DOHH2 (cell line): ENCODE measurements at regions not wholly inside any gene's neighbourhood (a gene's known extent, or its start where the extent isn't known, plus 50 kb on each side); places are given as distances from the start of the nearest gene placed in this dataset.

Experiments
- H3F3A ChIP-seq: fragments of 200-600 bp; sonication (generic), shearing (Covaris generic); 2 replicates; pipeline ENCODE4 v1.6.0; 2016; ENCODE audit warnings: antibody characterized with exemption, mild to moderate bottlenecking; ENCODE audit not compliant: control insufficient read depth, insufficient read depth
- H3K27ac ChIP-seq: fragments of 200-600 bp; sonication (generic); 2 replicates; pipeline ENCODE4 v1.5.1; 2014; ENCODE audit warnings: low read depth, mild to moderate bottlenecking, low read length, moderate library complexity
- H3K27me3 ChIP-seq: fragments of 200-600 bp; sonication (generic); 2 replicates; pipeline ENCODE4 v1.6.1; 2014; ENCODE audit warnings: mild to moderate bottlenecking, low read length, mixed read lengths; ENCODE audit not compliant: control insufficient read depth
- H3K36me3 ChIP-seq: fragments of 200-600 bp; sonication (generic); 2 replicates; pipeline ENCODE4 v1.6.1; 2014; ENCODE audit warnings: mild to moderate bottlenecking, low read length, moderate library complexity, mixed read lengths; ENCODE audit not compliant: control insufficient read depth
- H3K4me1 ChIP-seq: fragments of 200-600 bp; sonication (generic); 2 replicates; pipeline ENCODE4 v1.6.1; 2014; ENCODE audit warnings: mild to moderate bottlenecking, low read length, mixed read lengths; ENCODE audit not compliant: control insufficient read depth
- H3K4me2 ChIP-seq: fragments of 200-600 bp; sonication (generic); 2 replicates; pipeline ENCODE4 v1.6.0; 2014; ENCODE audit warnings: mild to moderate bottlenecking, low read length, moderate library complexity
- H3K4me3 ChIP-seq: fragments of 200-600 bp; sonication (generic); 2 replicates; pipeline ENCODE4 v1.5.1; 2014; ENCODE audit warnings: mild to moderate bottlenecking, low read length, mixed read lengths
- H3K79me2 ChIP-seq: fragments of 200-600 bp; sonication (generic); 2 replicates; pipeline ENCODE4 v1.6.1; 2014; ENCODE audit warnings: mild to moderate bottlenecking, low read length, mixed read lengths; ENCODE audit not compliant: control insufficient read depth
- H3K9me2 ChIP-seq: fragments of 200-600 bp; sonication (generic); replicated peaks from 2 replicates; pipeline ENCODE4 v1.6.1; 2014; ENCODE audit warnings: mild to moderate bottlenecking, low read length, mixed read lengths; ENCODE audit not compliant: control insufficient read depth
- H3K9me3 ChIP-seq: fragments of 200-600 bp; sonication (generic); 2 replicates; pipeline ENCODE4 v1.6.1; 2014; ENCODE audit warnings: antibody characterized with exemption, low read length, mixed read lengths; ENCODE audit not compliant: control insufficient read depth, insufficient read depth
- H4K20me1 ChIP-seq: fragments of 200-600 bp; sonication (generic); 2 replicates; pipeline ENCODE4 v1.6.0; 2014; ENCODE audit warnings: low read depth, mild to moderate bottlenecking, antibody characterized with exemption, low read length, moderate library complexity; ENCODE audit not compliant: control insufficient read depth, insufficient read depth
- EZH2phosphoT487 ChIP-seq: fragments of 200-600 bp; sonication (generic); IDR thresholded peaks from 2 replicates; pipeline ENCODE4 v1.6.1; 2017; ENCODE audit warnings: borderline replicate concordance, mild to moderate bottlenecking, antibody characterized with exemption, low read length, moderate library complexity, mixed read lengths
- TF ChIP-seq, protein P1 (sequence below): fragments of 200-600 bp; sonication (generic); IDR thresholded peaks from one replicate; pipeline ENCODE4 v1.5.1; 2014; ENCODE audit warnings: antibody characterized with exemption, mild to moderate bottlenecking, low read depth, low read length; ENCODE audit not compliant: poor library complexity, severe bottlenecking

DNA sequence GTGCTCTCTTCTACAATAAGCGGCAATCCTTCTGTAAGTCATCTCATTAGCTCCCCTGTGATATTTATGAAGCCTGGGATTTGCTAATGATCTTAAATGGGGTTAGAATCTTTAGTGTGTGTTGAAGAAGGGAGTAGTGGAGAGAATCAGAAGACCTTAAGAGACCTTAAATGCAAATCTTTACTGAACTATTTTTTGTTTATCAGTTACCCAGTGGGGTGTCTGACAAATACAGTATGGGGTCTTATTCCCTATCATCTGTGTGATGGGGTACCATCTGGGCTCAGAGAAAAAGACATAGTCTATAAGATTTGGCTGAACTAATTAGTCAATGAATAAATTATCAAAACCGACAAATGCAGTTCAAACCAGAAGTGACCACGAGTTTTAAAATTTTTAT lies 378.4 kb upstream of the SGCD start:
- Histone ChIP-seq H4K20me1 (no peaks in the 10 kb centered on the region), H3K4me1 (peaks cover 10% of the 10 kb centered on the region), H3K79me2 (no peaks in the 10 kb centered on the region), H3K27me3 (no peaks in the 10 kb centered on the region), H3K9me3 (no peaks in the 10 kb centered on the region), H3K27ac (no peak overlapping the region), H3K4me2 (no peak overlapping the region), H3K36me3 (no peaks in the 10 kb centered on the region), H3K4me3 (no peak overlapping the region), H3F3A (no peaks in the 10 kb centered on the region), H3K9me2 (no peaks in the 10 kb centered on the region)
- TF ChIP-seq, protein P1, sequence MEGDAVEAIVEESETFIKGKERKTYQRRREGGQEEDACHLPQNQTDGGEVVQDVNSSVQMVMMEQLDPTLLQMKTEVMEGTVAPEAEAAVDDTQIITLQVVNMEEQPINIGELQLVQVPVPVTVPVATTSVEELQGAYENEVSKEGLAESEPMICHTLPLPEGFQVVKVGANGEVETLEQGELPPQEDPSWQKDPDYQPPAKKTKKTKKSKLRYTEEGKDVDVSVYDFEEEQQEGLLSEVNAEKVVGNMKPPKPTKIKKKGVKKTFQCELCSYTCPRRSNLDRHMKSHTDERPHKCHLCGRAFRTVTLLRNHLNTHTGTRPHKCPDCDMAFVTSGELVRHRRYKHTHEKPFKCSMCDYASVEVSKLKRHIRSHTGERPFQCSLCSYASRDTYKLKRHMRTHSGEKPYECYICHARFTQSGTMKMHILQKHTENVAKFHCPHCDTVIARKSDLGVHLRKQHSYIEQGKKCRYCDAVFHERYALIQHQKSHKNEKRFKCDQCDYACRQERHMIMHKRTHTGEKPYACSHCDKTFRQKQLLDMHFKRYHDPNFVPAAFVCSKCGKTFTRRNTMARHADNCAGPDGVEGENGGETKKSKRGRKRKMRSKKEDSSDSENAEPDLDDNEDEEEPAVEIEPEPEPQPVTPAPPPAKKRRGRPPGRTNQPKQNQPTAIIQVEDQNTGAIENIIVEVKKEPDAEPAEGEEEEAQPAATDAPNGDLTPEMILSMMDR = no peak
- TF ChIP-seq EZH2phosphoT487 = no peak

DNA sequence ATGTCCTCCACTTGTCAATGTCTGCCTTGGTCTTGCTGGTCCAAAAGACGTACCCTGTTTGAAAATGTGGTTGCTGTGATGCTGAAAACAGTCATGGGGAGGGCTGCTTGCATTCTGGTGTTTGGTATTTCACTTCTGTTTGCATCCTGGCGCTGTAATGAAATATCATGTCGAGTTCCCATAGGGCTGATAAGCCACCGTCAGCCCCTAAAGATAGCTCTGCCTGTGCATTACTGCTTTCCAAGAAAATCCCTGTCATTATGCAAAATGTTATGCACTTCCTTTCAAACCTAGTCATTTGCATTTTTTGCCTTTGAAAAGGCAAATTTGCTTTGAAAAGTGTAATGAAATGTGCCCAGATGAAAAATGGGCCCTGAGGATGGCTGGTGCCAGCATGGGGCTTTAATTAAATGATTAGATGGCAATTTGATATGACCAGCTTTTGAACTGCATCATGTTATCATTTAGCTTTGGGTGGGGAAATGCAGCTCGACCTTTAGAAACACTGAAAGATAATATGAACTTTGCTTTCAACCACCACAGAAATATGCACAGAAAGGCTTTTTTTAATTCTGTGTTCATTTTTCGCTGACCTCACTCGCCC lies 374.4 kb upstream of the SGCD start:
- H3K4me1 ChIP-seq = peaks cover 5% of the 10 kb centered on the region; the same call in 1 of the 2 replicates
- no peaks in the 10 kb centered on the region for H3K9me2 ChIP-seq
- no peaks in the 10 kb centered on the region for H3K36me3 ChIP-seq
- no peak overlapping the region for H3K4me2 ChIP-seq
- H3K27ac ChIP-seq = no peak overlapping the region
- no peak for TF ChIP-seq EZH2phosphoT487
- TF ChIP-seq, protein P1 = no peak
- H3K9me3 ChIP-seq = no peaks in the 10 kb centered on the region
- H3K79me2 ChIP-seq = no peaks in the 10 kb centered on the region
- H3F3A ChIP-seq = no peaks in the 10 kb centered on the region
- H3K27me3 ChIP-seq = no peaks in the 10 kb centered on the region
- no peak overlapping the region for H3K4me3 ChIP-seq
- H4K20me1 ChIP-seq = no peaks in the 10 kb centered on the region

- Histone ChIP-seq H3K4me1 (peaks cover 5% of the 10 kb centered on the region; the same call in 1 of the 2 replicates), H3K27me3 (no peaks in the 10 kb centered on the region), H3K9me3 (no peaks in the 10 kb centered on the region), H3K4me2 (no peak overlapping the region), H3K36me3 (no peaks in the 10 kb centered on the region), H3F3A (no peaks in the 10 kb centered on the region), H3K79me2 (no peaks in the 10 kb centered on the region), H3K27ac (no peak overlapping the region), H4K20me1 (no peaks in the 10 kb centered on the region), H3K4me3 (no peak overlapping the region), H3K9me2 (no peaks in the 10 kb centered on the region)
- TF ChIP-seq, protein P1 = no peak
- no peak for TF ChIP-seq EZH2phosphoT487
Measured at GRCh38 chr5:155953335-155953734, 373.6 kb upstream of the SGCD start.
